ENCODE measurements at regions not wholly inside any gene's neighbourhood (a gene's known extent, or its start where the extent isn't known, plus 50 kb on each side); places are given as distances from the start of the nearest gene placed in this dataset.

GRCh38 chr7:155374276-155375252 is 76.9 kb downstream of the INSIG1 start:
- H3K36me3 ChIP-seq (ENCODE audit: control insufficient read depth, insufficient read depth, low read length), result no peaks in the 10 kb centered on the region
- no peak for TF ChIP-seq CTCF (IDR thresholded peaks at IDR 0.05; ENCODE audit: insufficient read depth in 1 of 2, low read depth in 1 of 2, low read length in 1 of 2, severe bottlenecking in 1 of 2, unreplicated experiment in 1 of 2)
- ChIA-PET CTCF (no interaction called here), POLR2A (no interaction called here)
- no peak overlapping the region for H3K27ac Mint-ChIP-seq (ENCODE audit: unreplicated experiment)
- intact Hi-C loops (cut with micrococcal nuclease; ENCODE audit: unreplicated experiment), result no loop called here
- H3K9me3 ChIP-seq, result no peaks in the 10 kb centered on the region
- BruUV-seq (replicated peaks), result no TSS peak
- peak overlapping the region; percentile 28 for H3K4me3 ChIP-seq (ENCODE audit: low read depth, low read length)
- no peaks in the 10 kb centered on the region for H3K36me3 Mint-ChIP-seq (ENCODE audit: insufficient read depth, unreplicated experiment)
- peaks cover 20% of the 10 kb centered on the region for H3K4me1 ChIP-seq
- no peak for DNase-seq
- peak overlapping the region; percentile 55 for H3K4me3 Mint-ChIP-seq (ENCODE audit: unreplicated experiment)
- peaks cover 2% of the 10 kb centered on the region; the same call in 1 of the 2 replicates for H3K27me3 ChIP-seq (replicated peaks; ENCODE audit: control insufficient read depth, insufficient read depth, low read length)
- H3K4me1 Mint-ChIP-seq (ENCODE audit: low read depth, unreplicated experiment), result peaks cover 6% of the 10 kb centered on the region
- peaks cover 39% of the 10 kb centered on the region for H3K27me3 Mint-ChIP-seq (ENCODE audit: insufficient read depth, unreplicated experiment)
- no peaks in the 10 kb centered on the region for H3K9me3 Mint-ChIP-seq (ENCODE audit: unreplicated experiment)

- ChIA-PET POLR2A (no interaction called here), CTCF (no interaction called here)
- Mint-ChIP-seq H3K4me1 (ENCODE audit: low read depth, unreplicated experiment) (peaks cover 6% of the 10 kb centered on the region), H3K4me3 (ENCODE audit: unreplicated experiment) (no peak overlapping the region), H3K9me3 (ENCODE audit: unreplicated experiment) (no peaks in the 10 kb centered on the region), H3K36me3 (ENCODE audit: insufficient read depth, unreplicated experiment) (no peaks in the 10 kb centered on the region), H3K27me3 (ENCODE audit: insufficient read depth, unreplicated experiment) (peaks cover 47% of the 10 kb centered on the region), H3K27ac (ENCODE audit: unreplicated experiment) (no peak overlapping the region)
- no peak for DNase-seq
- H3K9me3 ChIP-seq, result no peaks in the 10 kb centered on the region
- H3K36me3 ChIP-seq (ENCODE audit: control insufficient read depth, insufficient read depth, low read length), result no peaks in the 10 kb centered on the region
- peaks cover 2% of the 10 kb centered on the region; the same call in 1 of the 2 replicates for H3K27me3 ChIP-seq (replicated peaks; ENCODE audit: control insufficient read depth, insufficient read depth, low read length)
- intact Hi-C loops (cut with micrococcal nuclease; ENCODE audit: unreplicated experiment), result no loop called here
- H3K4me3 ChIP-seq (ENCODE audit: low read depth, low read length), result no peak overlapping the region
- TF ChIP-seq CTCF (IDR thresholded peaks at IDR 0.05; ENCODE audit: insufficient read depth in 1 of 2, low read depth in 1 of 2, low read length in 1 of 2, severe bottlenecking in 1 of 2, unreplicated experiment in 1 of 2), result no peak
- H3K4me1 ChIP-seq, result peaks cover 24% of the 10 kb centered on the region
- no TSS peak for BruUV-seq (replicated peaks)
These were observed 77.9 kb downstream of the INSIG1 start for GRCh38 chr7:155375337-155376277.
